Right lobe of liver (tissue), 4 donors: ENCODE measurements at regions not wholly inside any gene's neighbourhood (a gene's known extent, or its start where the extent isn't known, plus 50 kb on each side); places are given as distances from the start of the nearest gene placed in this dataset.

Source experiments
- CTCF ChIP-seq, 4 donors: fragments of 200-600 bp in 3 of 4; fragments of 450-650 bp in 1 of 4; IDR thresholded peaks; one replicate each; pipeline versions ENCODE4 v1.5.1 to v1.8.0; 2016 to 2022; ENCODE audit warnings: antibody characterized with exemption in 4 of 4, mild to moderate bottlenecking in 2 of 4
- POLR2A ChIP-seq: fragments of 450-650 bp; IDR thresholded peaks from one replicate; pipeline ENCODE4 v1.6.1; 2017; ENCODE audit warnings: antibody characterized with exemption, mild to moderate bottlenecking
- donor health status: DM: no; HTN: no; CAD: no.
- donor health status: DM: no; HTN: no; CAD: no.
- donor health status: DM: no; HTN: yes; CAD: no.

- TF ChIP-seq CTCF (IDR thresholded peaks at IDR 0.05) (no peak), POLR2A (no peak)
Measured at GRCh38 chr6:112591329-112591728, 244.2 kb downstream of the RFPL4B start.
